ENCODE measurements at regions not wholly inside any gene's neighbourhood (a gene's known extent, or its start where the extent isn't known, plus 50 kb on each side); places are given as distances from the start of the nearest gene placed in this dataset.

DNA sequence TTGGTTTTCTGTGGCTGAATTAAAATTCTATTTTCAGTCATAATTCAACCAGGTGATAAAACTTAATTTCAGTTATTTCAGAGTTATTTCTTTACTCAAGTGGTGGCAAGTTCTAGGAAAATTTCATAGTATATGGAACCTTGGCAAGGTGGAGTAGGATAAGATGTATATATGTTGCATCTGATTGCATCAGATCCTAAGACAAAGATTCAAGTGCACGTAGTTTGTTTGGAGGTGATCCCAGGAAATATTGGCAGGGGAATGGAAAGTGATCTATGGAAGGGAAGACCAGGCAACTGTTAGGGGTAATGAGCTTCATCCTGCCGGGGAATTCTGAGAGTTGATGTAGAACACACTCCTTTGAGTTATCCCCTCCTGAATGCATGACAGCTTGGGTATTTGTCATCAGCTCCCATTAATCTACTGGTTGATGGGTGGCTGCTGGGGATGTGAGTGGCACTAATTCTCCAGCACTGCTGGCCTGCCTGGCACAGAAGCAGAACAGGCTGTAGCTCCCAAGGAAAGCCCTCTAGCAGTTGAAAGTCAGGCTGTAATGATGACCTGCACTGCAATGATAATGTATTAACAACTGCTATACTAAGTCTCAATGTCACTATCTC is 52.2 kb upstream of the TOM1L1 start:
- Mint-ChIP-seq H3K27me3 (ENCODE audit: unreplicated experiment) (peaks cover 1% of the 10 kb centered on the region), H3K36me3 (ENCODE audit: low read depth, unreplicated experiment) (no peaks in the 10 kb centered on the region), H3K27ac (ENCODE audit: unreplicated experiment) (no peak overlapping the region), H3K4me3 (ENCODE audit: unreplicated experiment) (no peak overlapping the region), H3K9me3 (ENCODE audit: unreplicated experiment) (no peaks in the 10 kb centered on the region), H3K4me1 (ENCODE audit: unreplicated experiment) (no peaks in the 10 kb centered on the region)
- TF ChIP-seq, protein P1, sequence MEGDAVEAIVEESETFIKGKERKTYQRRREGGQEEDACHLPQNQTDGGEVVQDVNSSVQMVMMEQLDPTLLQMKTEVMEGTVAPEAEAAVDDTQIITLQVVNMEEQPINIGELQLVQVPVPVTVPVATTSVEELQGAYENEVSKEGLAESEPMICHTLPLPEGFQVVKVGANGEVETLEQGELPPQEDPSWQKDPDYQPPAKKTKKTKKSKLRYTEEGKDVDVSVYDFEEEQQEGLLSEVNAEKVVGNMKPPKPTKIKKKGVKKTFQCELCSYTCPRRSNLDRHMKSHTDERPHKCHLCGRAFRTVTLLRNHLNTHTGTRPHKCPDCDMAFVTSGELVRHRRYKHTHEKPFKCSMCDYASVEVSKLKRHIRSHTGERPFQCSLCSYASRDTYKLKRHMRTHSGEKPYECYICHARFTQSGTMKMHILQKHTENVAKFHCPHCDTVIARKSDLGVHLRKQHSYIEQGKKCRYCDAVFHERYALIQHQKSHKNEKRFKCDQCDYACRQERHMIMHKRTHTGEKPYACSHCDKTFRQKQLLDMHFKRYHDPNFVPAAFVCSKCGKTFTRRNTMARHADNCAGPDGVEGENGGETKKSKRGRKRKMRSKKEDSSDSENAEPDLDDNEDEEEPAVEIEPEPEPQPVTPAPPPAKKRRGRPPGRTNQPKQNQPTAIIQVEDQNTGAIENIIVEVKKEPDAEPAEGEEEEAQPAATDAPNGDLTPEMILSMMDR (IDR thresholded peaks at IDR 0.05; ENCODE audit: unreplicated experiment) = no peak
- DNase-seq (ENCODE audit: low spot score) = no peak

DNA sequence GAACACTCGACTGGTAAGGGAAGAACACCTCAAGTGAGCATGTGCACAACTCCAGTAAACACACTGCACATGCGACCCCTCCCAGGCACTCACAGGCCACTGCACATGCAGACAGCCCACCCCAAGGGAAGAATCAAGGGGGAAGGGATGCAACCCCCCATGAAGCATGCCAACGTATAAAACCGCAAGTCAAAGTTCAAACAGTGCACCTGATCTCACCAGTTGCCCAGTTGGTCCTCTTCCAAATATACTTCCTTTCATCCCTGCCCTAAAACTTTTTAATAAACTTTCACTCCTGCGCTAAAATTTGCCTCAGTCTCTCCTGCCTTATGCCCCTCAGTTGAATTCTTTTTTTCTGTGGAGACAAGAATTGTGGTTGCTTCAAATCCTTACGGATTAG is 51.0 kb upstream of the TOM1L1 start:
- Mint-ChIP-seq H3K27me3 (ENCODE audit: unreplicated experiment) (peaks cover 1% of the 10 kb centered on the region), H3K4me3 (ENCODE audit: unreplicated experiment) (no peak overlapping the region), H3K36me3 (ENCODE audit: low read depth, unreplicated experiment) (no peaks in the 10 kb centered on the region), H3K27ac (ENCODE audit: unreplicated experiment) (no peak overlapping the region), H3K4me1 (ENCODE audit: unreplicated experiment) (no peaks in the 10 kb centered on the region), H3K9me3 (ENCODE audit: unreplicated experiment) (no peaks in the 10 kb centered on the region)
- DNase-seq (ENCODE audit: low spot score) = no peak
- TF ChIP-seq, protein P1 (IDR thresholded peaks at IDR 0.05; ENCODE audit: unreplicated experiment) = no peak

All from endothelial cell (in vitro differentiated cells).